Dedifferentiated amniotic fluid mesenchymal stem cell (primary cell): ENCODE measurements at regions not wholly inside any gene's neighbourhood (a gene's known extent, or its start where the extent isn't known, plus 50 kb on each side); places are given as distances from the start of the nearest gene placed in this dataset.

Experiments used
- DNase-seq: peaks from one replicate; pipeline ENCODE4 v3.0.0-alpha.2; 2016; ENCODE audit errors: extremely low spot score

GRCh38 chr11:13220148-13220547 is 57.4 kb upstream of the BMAL1 start:
- DNase-seq = no peak

- DNase-seq = no peak
Measured at GRCh38 chr11:13221722-13222121, 55.9 kb upstream of the BMAL1 start.

- DNase-seq = no peak
Measured at GRCh38 chr11:13222285-13222684, 55.3 kb upstream of the BMAL1 start.

- DNase-seq = no peak
Measured at GRCh38 chr11:13223112-13223511, 54.5 kb upstream of the BMAL1 start.

GRCh38 chr11:13224324-13224723 is 53.3 kb upstream of the BMAL1 start:
- DNase-seq = no peak

GRCh38 chr11:13225038-13226001 is 52.3 kb upstream of the BMAL1 start:
- DNase-seq = no peak

GRCh38 chr11:13227676-13228255 is 49.8 kb upstream of the BMAL1 start:
- no peak for DNase-seq
